ENCODE measurements at regions not wholly inside any gene's neighbourhood (a gene's known extent, or its start where the extent isn't known, plus 50 kb on each side); places are given as distances from the start of the nearest gene placed in this dataset.

DNA sequence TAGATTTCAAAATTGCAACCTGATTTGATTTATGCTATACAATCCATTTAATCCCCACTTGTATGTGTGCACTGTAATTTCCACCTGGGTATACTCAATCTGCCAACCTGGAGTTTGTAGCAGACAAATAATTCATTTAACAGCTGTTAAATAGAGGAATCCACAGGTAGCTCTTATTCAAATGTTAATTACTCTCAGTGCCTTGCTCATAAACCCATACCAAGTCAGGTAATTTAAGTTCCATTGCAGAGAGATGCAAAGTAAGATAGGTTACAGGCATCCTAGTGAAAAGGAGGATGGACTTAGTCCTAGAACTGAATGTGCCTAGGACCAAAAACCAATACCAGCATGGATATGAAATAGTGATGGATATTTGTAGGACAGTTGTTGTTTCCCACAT lies 674.2 kb downstream of the TBL1XR1 start:
- in situ Hi-C loops (cut with MboI) = loop anchor here (10.0 kb wide), 1 partner anchor 412 kb away; no protein-coding TSS in a partner anchor
- intact Hi-C loops (cut with micrococcal nuclease) = no loop called here
- Histone ChIP-seq H3K27me3 (ENCODE audit: control insufficient read depth in 2 of 2, insufficient read depth in 2 of 2, low read length in 2 of 2) (no peaks in the 10 kb centered on the region), H2AFZ (ENCODE audit: low read depth, low read length) (no peak overlapping the region), H3K27ac (ENCODE audit: extremely low read depth, low read depth, low read length) (no peak overlapping the region), H3K9ac (ENCODE audit: insufficient read depth in 1 of 2, low read depth in 2 of 2, low read length in 2 of 2) (no peak overlapping the region), H3K9me1 (ENCODE audit: control insufficient read depth, insufficient read depth, low read length) (no peaks in the 10 kb centered on the region), H4K20me1 (replicated peaks; ENCODE audit: control insufficient read depth, insufficient read depth, low read length) (no peaks in the 10 kb centered on the region), H3K4me3 (no peak overlapping the region), H3K4me1 (replicated peaks in 1 of 2; ENCODE audit: control insufficient read depth in 2 of 2, insufficient read depth in 2 of 2, low read length in 2 of 2) (no peaks in the 10 kb centered on the region; a peak in 1 of 5 replicates), H3K79me2 (ENCODE audit: control insufficient read depth, insufficient read depth, low read length) (no peaks in the 10 kb centered on the region), H3K4me2 (ENCODE audit: insufficient read depth, low read length) (no peak overlapping the region), H3K36me3 (ENCODE audit: control insufficient read depth, insufficient read depth, low read length) (no peaks in the 10 kb centered on the region), H3K9me3 (replicated peaks; ENCODE audit: control insufficient read depth, insufficient read depth, low read depth, low read length) (no peaks in the 10 kb centered on the region)
- ATAC-seq (no peak), FAIRE-seq (no peak), DNase-seq (ENCODE audit: extremely low read depth in 1 of 4, low spot score in 3 of 4) (no peak)
- CTCF ChIA-PET (ENCODE audit: low intra/inter-chr PET ratio) = no interaction called here
- no TSS peak for BruUV-seq (replicated peaks)
- POLR2A ChIA-PET = no interaction called here
- no peak for TF ChIP-seq RBM22 (IDR thresholded peaks at IDR 0.05; ENCODE audit: low read depth, low read length, poor library complexity, severe bottlenecking)

DNA sequence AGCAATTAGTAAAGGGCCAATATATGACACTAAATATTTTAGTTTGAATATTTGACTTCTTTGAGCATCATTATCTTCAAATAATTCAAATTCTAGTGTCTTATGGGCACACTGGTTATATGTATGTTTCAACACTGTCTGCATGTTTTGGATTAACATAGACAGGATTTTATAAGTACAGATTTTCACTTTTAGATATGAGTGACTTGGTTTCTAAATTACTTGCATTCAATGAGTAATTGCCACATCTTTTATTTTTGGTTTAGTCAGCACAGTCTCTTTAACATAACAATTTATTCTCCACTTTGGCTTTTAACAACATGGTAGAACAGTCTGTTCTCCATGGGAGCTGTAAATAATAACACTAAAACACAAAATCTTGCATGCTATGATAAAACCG lies 674.8 kb downstream of the TBL1XR1 start:
- POLR2A ChIA-PET = no interaction called here
- FAIRE-seq (no peak), ATAC-seq (no peak), DNase-seq (ENCODE audit: extremely low read depth in 1 of 4, low spot score in 3 of 4) (no peak)
- TF ChIP-seq ZNF318 (IDR thresholded peaks at IDR 0.05; ENCODE audit: borderline replicate concordance in 1 of 2, low read depth in 1 of 2) (no peak), ZNF212 (CRISPR knock-in tag; IDR thresholded peaks at IDR 0.05) (no peak)
- H3K27ac ChIP-seq (ENCODE audit: extremely low read depth, low read depth, low read length) = no peak overlapping the region
- WGBS (ENCODE audit: insufficient coverage, low coverage, missing lambda C conversion rate) = 0% methylated on average over 1 of the region's 1 CpG
- in situ Hi-C loops (cut with MboI) = loop anchor here (10.0 kb wide), 1 partner anchor 412 kb away; no protein-coding TSS in a partner anchor
- no peak overlapping the region for H3K9ac ChIP-seq (ENCODE audit: insufficient read depth in 1 of 2, low read depth in 2 of 2, low read length in 2 of 2)
- H3K9me1 ChIP-seq (ENCODE audit: control insufficient read depth, insufficient read depth, low read length) = no peaks in the 10 kb centered on the region
- H3K4me1 ChIP-seq (replicated peaks in 1 of 2; ENCODE audit: control insufficient read depth in 2 of 2, insufficient read depth in 2 of 2, low read length in 2 of 2) = no peaks in the 10 kb centered on the region; a peak in 1 of 5 replicates
- H2AFZ ChIP-seq (ENCODE audit: low read depth, low read length) = no peak overlapping the region
- no peaks in the 10 kb centered on the region for H3K9me3 ChIP-seq (replicated peaks; ENCODE audit: control insufficient read depth, insufficient read depth, low read depth, low read length)
- BruUV-seq (replicated peaks) = no TSS peak
- H3K4me3 ChIP-seq = no peak overlapping the region
- no peaks in the 10 kb centered on the region for H3K79me2 ChIP-seq (ENCODE audit: control insufficient read depth, insufficient read depth, low read length)
- H4K20me1 ChIP-seq (replicated peaks; ENCODE audit: control insufficient read depth, insufficient read depth, low read length) = no peaks in the 10 kb centered on the region
- no peak overlapping the region for H3K4me2 ChIP-seq (ENCODE audit: insufficient read depth, low read length)
- intact Hi-C loops (cut with micrococcal nuclease) = no loop called here
- no peaks in the 10 kb centered on the region for H3K36me3 ChIP-seq (ENCODE audit: control insufficient read depth, insufficient read depth, low read length)
- H3K27me3 ChIP-seq (ENCODE audit: control insufficient read depth in 2 of 2, insufficient read depth in 2 of 2, low read length in 2 of 2) = no peaks in the 10 kb centered on the region
- CTCF ChIA-PET (ENCODE audit: low intra/inter-chr PET ratio) = no interaction called here

All from K562 (cell line).